Endothelial cell of umbilical vein (primary cell): ENCODE measurements at regions not wholly inside any gene's neighbourhood (a gene's known extent, or its start where the extent isn't known, plus 50 kb on each side); places are given as distances from the start of the nearest gene placed in this dataset.

ENCODE experiments used
- BruUV-seq: library from RNA; stranded (reverse); fragments of 400-500 nt; replicated peaks from 2 replicates; lab custom pipeline; 2021; lab: Mats Ljungman, UMichigan
- CTCF ChIA-PET: fragments of 300-600, 350-600 bp; sonication (Branson Sonifier 250); formaldehyde crosslinking; loops from one replicate; lab custom pipeline; 2021; ENCODE audit warnings: antibody characterized with exemption, inconsistent platforms; lab: Charles Lee
- POLR2A ChIA-PET: fragments of 300-600, 350-600 bp; sonication (Branson Sonifier 250); formaldehyde crosslinking; loops from one replicate; lab custom pipeline; 2021; ENCODE audit warnings: antibody characterized with exemption, inconsistent platforms; lab: Charles Lee
- DNase-seq: peaks from one replicate; pipeline ENCODE4 v3.0.0-alpha.2; 2011; ENCODE audit warnings: low read depth, low spot score
- FAIRE-seq: peaks from 2 replicates; lab custom pipeline; 2011; peaks lifted over from hg19 to GRCh38; lab: Jason Lieb, UNC
- H2AFZ ChIP-seq: 2 replicates; pipeline ENCODE4 v1.6.0; 2012; ENCODE audit warnings: low read depth, low read length, control low read depth, inconsistent platforms
- H3K27ac ChIP-seq: 2 replicates; pipeline ENCODE4 v1.5.1; 2011; ENCODE audit warnings: low read depth, mild to moderate bottlenecking, control low read depth, low read length, moderate library complexity; ENCODE audit not compliant: insufficient read depth
- H3K27me3 ChIP-seq, 2 experiments: 2 replicates each; pipeline versions ENCODE4 v1.6.0 to v1.6.1; 2011; ENCODE audit warnings: low read length in 2 of 2, mixed read lengths in 1 of 2; ENCODE audit not compliant: control insufficient read depth in 2 of 2, insufficient read depth in 2 of 2
- H3K36me3 ChIP-seq, 2 experiments: 2 replicates in 1 of 2; 3 replicates in 1 of 2; pipeline ENCODE4 v1.5.1; 2011; ENCODE audit warnings: low read length in 2 of 2, mild to moderate bottlenecking in 1 of 2, moderate library complexity in 1 of 2; ENCODE audit not compliant: control insufficient read depth in 2 of 2, insufficient read depth in 2 of 2; ENCODE audit errors: extremely low read depth in 1 of 2
- H3K4me1 ChIP-seq: 3 replicates; pipeline ENCODE4 v1.5.1; 2011; ENCODE audit warnings: mild to moderate bottlenecking, low read length; ENCODE audit not compliant: control insufficient read depth, insufficient read depth; ENCODE audit errors: extremely low read depth
- H3K4me2 ChIP-seq: 2 replicates; pipeline ENCODE4 v1.6.1; 2011; ENCODE audit warnings: low read length, control low read depth, mixed read lengths; ENCODE audit not compliant: insufficient read depth
- H3K4me3 ChIP-seq, 3 experiments: fragments of 200-600 bp in 1 of 3; sonication (generic), shearing (Covaris generic) in 1 of 3; replicated peaks in 1 of 3; 2 replicates each; pipeline ENCODE4 v1.5.1; 2011 to 2016; ENCODE audit warnings: control low read depth in 3 of 3, low read length in 3 of 3, mild to moderate bottlenecking in 2 of 3, inconsistent platforms in 1 of 3, low read depth in 1 of 3, moderate library complexity in 1 of 3; ENCODE audit not compliant: insufficient read depth in 1 of 3
- H3K79me2 ChIP-seq: 2 replicates; pipeline ENCODE4 v1.6.0; 2012; ENCODE audit warnings: low read length, inconsistent platforms; ENCODE audit not compliant: control insufficient read depth, insufficient read depth
- H3K9ac ChIP-seq: replicated peaks from 2 replicates; pipeline ENCODE3; 2011; ENCODE audit warnings: low read length, control low read depth; ENCODE audit not compliant: insufficient read depth; ENCODE audit errors: extremely low read depth
- H3K9me1 ChIP-seq: replicated peaks from 3 replicates; pipeline ENCODE4 v1.6.0; 2011; ENCODE audit warnings: mild to moderate bottlenecking, low read length; ENCODE audit not compliant: control insufficient read depth, insufficient read depth; ENCODE audit errors: extremely low read depth
- H3K9me3 ChIP-seq: replicated peaks from 2 replicates; pipeline ENCODE4 v1.5.1; 2012; ENCODE audit warnings: low read length, inconsistent platforms; ENCODE audit not compliant: control insufficient read depth, insufficient read depth
- H4K20me1 ChIP-seq: replicated peaks from 2 replicates; pipeline ENCODE3; 2011; ENCODE audit warnings: mild to moderate bottlenecking, low read length; ENCODE audit not compliant: control insufficient read depth, insufficient read depth; ENCODE audit errors: extremely low read depth
- EZH2 ChIP-seq: IDR thresholded peaks from 2 replicates; pipeline ENCODE4 v1.6.1; 2012; ENCODE audit warnings: borderline replicate concordance, low read depth, mild to moderate bottlenecking, moderate library complexity, low read length, inconsistent platforms; ENCODE audit not compliant: severe bottlenecking
- FOS ChIP-seq: IDR thresholded peaks from 2 replicates; pipeline ENCODE4 v1.6.1; 2011; ENCODE audit warnings: mild to moderate bottlenecking, low read length, moderate library complexity, borderline replicate concordance; ENCODE audit not compliant: insufficient read depth
- JUN ChIP-seq: IDR thresholded peaks from 2 replicates; pipeline ENCODE4 v1.6.1; 2011; ENCODE audit warnings: borderline replicate concordance, low read depth; ENCODE audit not compliant: insufficient read length, insufficient read depth
- MYC ChIP-seq: IDR thresholded peaks from one replicate; pipeline ENCODE4 v1.6.1; 2011; ENCODE audit warnings: mild to moderate bottlenecking, low read depth, low read length
- POLR2AphosphoS5 ChIP-seq: IDR thresholded peaks from 2 replicates; pipeline ENCODE4 v1.6.1; 2012; ENCODE audit warnings: low read depth, mild to moderate bottlenecking, control low read depth, low read length, moderate library complexity; ENCODE audit not compliant: insufficient read depth
- dilution Hi-C: fragments of 300-500 bp; cut with MboI; formaldehyde crosslinking; loops from one replicate; pipeline ENCODE4 v1.15.0; 2019; ENCODE audit warnings: low sequenced_read_pairs; ENCODE audit not compliant: extremely low pct_ligation_motif_present
- intact Hi-C: fragments of 100-400 bp; cut with micrococcal nuclease; formaldehyde crosslinking; loops from one replicate; pipeline ENCODE4 v1.10.0; 2022
- TF ChIP-seq, protein P1 (sequence below): IDR thresholded peaks from 2 replicates; pipeline ENCODE4 v1.6.1; 2011; ENCODE audit not compliant: insufficient read depth, insufficient read length
- TF ChIP-seq, protein P2 (sequence below), 2 donors: IDR thresholded peaks; 1 replicate in 1 of 2; 2 replicates in 1 of 2; pipeline ENCODE4 v1.5.1; 2011; ENCODE audit warnings: low read length in 2 of 2, mild to moderate bottlenecking in 2 of 2, moderate library complexity in 2 of 2, control low read depth in 1 of 2, inconsistent platforms in 1 of 2, low read depth in 1 of 2; ENCODE audit not compliant: insufficient read depth in 1 of 2; ENCODE audit errors: extremely low read depth in 1 of 2

DNA sequence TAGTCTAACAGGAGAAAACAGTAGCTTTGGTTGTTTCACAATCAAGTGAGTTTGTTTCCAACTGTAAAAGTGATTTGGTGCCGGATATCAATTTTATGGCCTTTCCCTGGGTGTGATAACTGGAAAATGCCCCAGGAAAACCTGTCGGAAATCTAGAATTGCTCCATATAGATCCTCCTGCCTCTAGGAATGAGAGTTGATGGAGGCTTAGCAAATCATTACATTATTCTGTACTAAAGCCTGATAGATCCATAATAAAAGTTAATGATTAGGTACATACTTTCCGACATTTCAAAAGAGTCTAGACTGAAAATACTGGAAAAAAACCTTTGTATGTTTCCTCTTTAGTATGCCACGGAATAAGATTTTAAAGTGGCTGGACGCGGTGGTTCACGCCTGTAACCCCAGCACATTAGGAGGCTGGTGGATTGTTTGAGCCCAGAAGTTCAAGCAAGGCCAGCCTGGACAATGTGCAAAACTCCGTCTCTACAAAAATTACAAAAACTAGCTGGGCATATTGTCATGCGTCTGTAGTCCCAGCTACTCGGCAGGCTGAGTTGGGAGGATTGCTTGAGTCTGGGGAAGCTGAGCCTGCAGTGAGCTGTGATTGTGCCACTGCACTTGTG lies 70.0 kb upstream of the SLC45A1 start:
- DNase-seq, result no peak
- no TSS peak for BruUV-seq

More for the DNA sequence above, 70.0 kb upstream of the SLC45A1 start:
- Histone ChIP-seq H3K4me1 (no peaks in the 10 kb centered on the region), H3K9me1 (no peaks in the 10 kb centered on the region), H3K79me2 (no peaks in the 10 kb centered on the region), H4K20me1 (no peaks in the 10 kb centered on the region), H3K27me3 (no peaks in the 10 kb centered on the region), H3K9ac (no peak overlapping the region), H3K27ac (no peak overlapping the region), H3K4me2 (no peak overlapping the region), H3K36me3 (no peaks in the 10 kb centered on the region), H3K9me3 (no peaks in the 10 kb centered on the region), H2AFZ (no peak overlapping the region), H3K4me3 (no peak overlapping the region)
- POLR2A ChIA-PET, result no interaction called here
- TF ChIP-seq FOS, result no peak
- TF ChIP-seq EZH2, result no peak
- no peak for TF ChIP-seq JUN
- TF ChIP-seq, protein P1, sequence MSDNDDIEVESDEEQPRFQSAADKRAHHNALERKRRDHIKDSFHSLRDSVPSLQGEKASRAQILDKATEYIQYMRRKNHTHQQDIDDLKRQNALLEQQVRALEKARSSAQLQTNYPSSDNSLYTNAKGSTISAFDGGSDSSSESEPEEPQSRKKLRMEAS, result no peak
- TF ChIP-seq POLR2AphosphoS5, result no peak
- no peak for TF ChIP-seq MYC
- TF ChIP-seq, protein P2, sequence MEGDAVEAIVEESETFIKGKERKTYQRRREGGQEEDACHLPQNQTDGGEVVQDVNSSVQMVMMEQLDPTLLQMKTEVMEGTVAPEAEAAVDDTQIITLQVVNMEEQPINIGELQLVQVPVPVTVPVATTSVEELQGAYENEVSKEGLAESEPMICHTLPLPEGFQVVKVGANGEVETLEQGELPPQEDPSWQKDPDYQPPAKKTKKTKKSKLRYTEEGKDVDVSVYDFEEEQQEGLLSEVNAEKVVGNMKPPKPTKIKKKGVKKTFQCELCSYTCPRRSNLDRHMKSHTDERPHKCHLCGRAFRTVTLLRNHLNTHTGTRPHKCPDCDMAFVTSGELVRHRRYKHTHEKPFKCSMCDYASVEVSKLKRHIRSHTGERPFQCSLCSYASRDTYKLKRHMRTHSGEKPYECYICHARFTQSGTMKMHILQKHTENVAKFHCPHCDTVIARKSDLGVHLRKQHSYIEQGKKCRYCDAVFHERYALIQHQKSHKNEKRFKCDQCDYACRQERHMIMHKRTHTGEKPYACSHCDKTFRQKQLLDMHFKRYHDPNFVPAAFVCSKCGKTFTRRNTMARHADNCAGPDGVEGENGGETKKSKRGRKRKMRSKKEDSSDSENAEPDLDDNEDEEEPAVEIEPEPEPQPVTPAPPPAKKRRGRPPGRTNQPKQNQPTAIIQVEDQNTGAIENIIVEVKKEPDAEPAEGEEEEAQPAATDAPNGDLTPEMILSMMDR (IDR thresholded peaks at IDR 0.05; ENCODE audit: extremely low read depth in 1 of 2, insufficient read depth in 1 of 2, low read depth in 1 of 2, low read length in 2 of 2), result no peak
- CTCF ChIA-PET, result interaction anchor here (0.6 to 2.2 kb wide), 5 partner anchors 10 to 217 kb away, joined by 3 to 6 read pairs (median 3); no protein-coding TSS in a partner anchor
- intact Hi-C loops (no loop called here), dilution Hi-C loops (no loop called here)
- peak; percentile 21 for FAIRE-seq
